Gastrocnemius medialis (tissue), 4 donors: ENCODE measurements at regions not wholly inside any gene's neighbourhood (a gene's known extent, or its start where the extent isn't known, plus 50 kb on each side); places are given as distances from the start of the nearest gene placed in this dataset.
"Not testable (repeated sequence)": the region's sequence is repeated elsewhere in the genome, so short reads cannot be mapped to it uniquely, and the experiment has no call there.

Experiments used
- ATAC-seq, 2 donors: fragments of 150-250 bp; one replicate each; pipeline ENCODE4 v1.9.1; 2016
- DNase-seq, 2 donors: peaks; one replicate each; pipeline ENCODE4 v3.0.0-alpha.2; 2019
- H3K27ac ChIP-seq, 4 donors: fragments of 200-600 bp; sonication (generic); 1 replicate in 1 of 4; 2 replicates in 3 of 4; pipeline ENCODE4 v1.5.1; 2016 to 2018; ENCODE audit warnings: mild to moderate bottlenecking in 2 of 4, moderate library complexity in 1 of 4
- H3K27me3 ChIP-seq, 3 donors: fragments of 200-600 bp; sonication (generic) in 2 of 3; 1 replicate in 1 of 3; 2 replicates in 2 of 3; pipeline versions ENCODE4 v1.5.1 to v1.6.0; 2016 to 2019; ENCODE audit warnings: mild to moderate bottlenecking in 1 of 3, moderate library complexity in 1 of 3
- H3K36me3 ChIP-seq, 2 donors: fragments of 200-600 bp; sonication (generic) in 1 of 2; one replicate each; pipeline ENCODE4 v1.5.1; 2017 to 2018
- H3K4me1 ChIP-seq, 2 donors: fragments of 200-600 bp; sonication (generic) in 1 of 2; one replicate each; pipeline ENCODE4 v1.5.1; 2016 to 2017; ENCODE audit warnings: mild to moderate bottlenecking in 2 of 2
- H3K4me3 ChIP-seq, 4 donors: fragments of 200-600 bp; sonication (generic) in 3 of 4; 1 replicate in 1 of 4; 2 replicates in 3 of 4; pipeline ENCODE4 v1.5.1; 2016 to 2019; ENCODE audit warnings: mild to moderate bottlenecking in 2 of 4
- H3K9me3 ChIP-seq, 3 donors: fragments of 200-600 bp; sonication (generic) in 2 of 3; 1 replicate in 1 of 3; 2 replicates in 2 of 3; pipeline ENCODE4 v1.5.1; 2016 to 2019
- POLR2A ChIP-seq, 2 donors: fragments of 450-650 bp; IDR thresholded peaks; one replicate each; pipeline ENCODE4 v1.6.1; 2017; ENCODE audit warnings: antibody characterized with exemption in 2 of 2, mild to moderate bottlenecking in 2 of 2, moderate library complexity in 2 of 2
- in situ Hi-C, 4 donors: fragments of 200-750 bp; cut with MboI; loops; one replicate each; pipeline versions ENCODE4 v1.15.0 to v1.8.0; 2017; ENCODE audit warnings: low sequenced_read_pairs in 4 of 4
- intact Hi-C: fragments of 100-400 bp; cut with DNase I; formaldehyde crosslinking; loops from one replicate; pipeline ENCODE4 v1.15.1; 2023; ENCODE audit warnings: low total_unique reads
- TF ChIP-seq, protein P1 (sequence below), 5 experiments: fragments of 450-650 bp in 3 of 5; fragments of 200-600 bp in 2 of 5; sonication (generic) in 2 of 5; IDR thresholded peaks in 4 of 5; conservative IDR thresholded peaks in 1 of 5; 1 replicate in 4 of 5; 2 replicates in 1 of 5; pipeline ENCODE4 v1.5.1; 2016 to 2019; ENCODE audit warnings: antibody characterized with exemption in 5 of 5, mild to moderate bottlenecking in 3 of 5, moderate library complexity in 3 of 5

DNA sequence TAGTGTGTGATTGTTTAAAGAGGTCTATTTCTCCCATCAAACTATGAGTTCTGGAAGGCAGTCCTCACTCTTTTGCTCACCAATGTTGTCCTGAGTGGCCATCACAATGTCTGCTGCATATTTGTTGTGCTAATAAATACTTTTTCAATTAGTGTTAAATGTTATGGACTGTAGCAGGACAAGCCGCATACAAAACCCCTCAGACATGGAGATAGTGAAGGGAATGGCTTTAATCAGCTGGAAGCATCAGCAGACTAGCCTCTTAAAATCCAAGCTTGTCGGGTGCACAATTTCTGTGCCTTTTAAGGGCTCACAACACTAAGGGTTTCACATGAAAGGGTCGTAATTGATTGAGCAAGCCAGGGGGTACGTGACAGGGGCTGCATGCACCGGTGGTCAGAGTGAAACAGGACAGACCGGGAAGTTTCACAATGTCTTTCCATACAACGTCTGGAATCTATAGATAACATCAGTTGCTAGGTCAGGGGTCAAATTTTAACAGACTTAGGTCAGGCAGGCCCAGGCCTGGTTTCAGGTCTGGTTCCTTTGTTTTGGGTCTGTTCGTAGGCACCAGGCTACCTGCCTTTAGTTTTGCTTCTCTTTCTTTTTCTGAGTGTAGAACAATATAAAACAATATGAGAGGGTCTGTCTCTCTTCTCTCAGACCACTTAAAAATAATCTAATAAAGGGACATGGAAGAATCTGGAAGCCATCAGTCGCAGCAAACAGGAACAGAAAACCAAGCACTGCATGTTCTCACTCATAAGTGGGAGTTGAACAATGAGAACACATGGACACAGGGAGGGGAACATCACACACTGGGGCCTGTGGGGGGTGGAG lies 327.6 kb upstream of the HTR1E start:
- Histone ChIP-seq H3K36me3 (no peaks in the 10 kb centered on the region), H3K9me3 (no peaks in the 10 kb centered on the region), H3K27me3 (no peaks in the 10 kb centered on the region), H3K4me3 (no peak overlapping the region), H3K27ac (no peak overlapping the region), H3K4me1 (no peaks in the 10 kb centered on the region)
- no peak for TF ChIP-seq POLR2A (IDR thresholded peaks at IDR 0.05)
- TF ChIP-seq, protein P1, sequence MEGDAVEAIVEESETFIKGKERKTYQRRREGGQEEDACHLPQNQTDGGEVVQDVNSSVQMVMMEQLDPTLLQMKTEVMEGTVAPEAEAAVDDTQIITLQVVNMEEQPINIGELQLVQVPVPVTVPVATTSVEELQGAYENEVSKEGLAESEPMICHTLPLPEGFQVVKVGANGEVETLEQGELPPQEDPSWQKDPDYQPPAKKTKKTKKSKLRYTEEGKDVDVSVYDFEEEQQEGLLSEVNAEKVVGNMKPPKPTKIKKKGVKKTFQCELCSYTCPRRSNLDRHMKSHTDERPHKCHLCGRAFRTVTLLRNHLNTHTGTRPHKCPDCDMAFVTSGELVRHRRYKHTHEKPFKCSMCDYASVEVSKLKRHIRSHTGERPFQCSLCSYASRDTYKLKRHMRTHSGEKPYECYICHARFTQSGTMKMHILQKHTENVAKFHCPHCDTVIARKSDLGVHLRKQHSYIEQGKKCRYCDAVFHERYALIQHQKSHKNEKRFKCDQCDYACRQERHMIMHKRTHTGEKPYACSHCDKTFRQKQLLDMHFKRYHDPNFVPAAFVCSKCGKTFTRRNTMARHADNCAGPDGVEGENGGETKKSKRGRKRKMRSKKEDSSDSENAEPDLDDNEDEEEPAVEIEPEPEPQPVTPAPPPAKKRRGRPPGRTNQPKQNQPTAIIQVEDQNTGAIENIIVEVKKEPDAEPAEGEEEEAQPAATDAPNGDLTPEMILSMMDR (IDR thresholded peaks at IDR 0.05 in 4 of 5, conservative IDR thresholded peaks at IDR 0.05 in 1 of 5) = no peak
- intact Hi-C loops (no loop called here), in situ Hi-C loops (no loop called here)
- ATAC-seq (no peak), DNase-seq (no peak)

DNA sequence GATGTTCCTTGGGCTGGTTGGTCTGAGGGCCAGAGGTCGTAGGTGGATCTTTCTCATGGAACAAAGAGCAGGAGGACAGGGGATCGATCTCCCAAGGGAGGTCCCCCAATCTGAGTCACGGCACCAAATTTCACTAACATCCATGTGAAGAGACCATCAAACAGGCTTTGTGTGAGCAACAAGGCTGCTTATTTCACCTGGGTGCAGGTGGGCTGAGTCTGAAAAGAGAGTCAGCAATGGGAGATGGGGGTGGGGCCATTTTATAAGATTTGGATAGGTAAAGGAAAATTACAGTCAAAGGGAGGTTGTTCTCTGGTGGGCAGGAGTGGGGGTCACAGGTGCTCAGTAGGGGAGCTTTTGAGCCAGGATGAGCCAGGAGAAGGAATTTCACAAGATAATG lies 334.0 kb upstream of the HTR1E start:
- H3K4me1 ChIP-seq, DNase-seq, H3K27me3 ChIP-seq, ATAC-seq, H3K9me3 ChIP-seq, intact Hi-C loops, H3K4me3 ChIP-seq, H3K27ac ChIP-seq, in situ Hi-C loops, H3K36me3 ChIP-seq: not testable (repeated sequence)

DNA sequence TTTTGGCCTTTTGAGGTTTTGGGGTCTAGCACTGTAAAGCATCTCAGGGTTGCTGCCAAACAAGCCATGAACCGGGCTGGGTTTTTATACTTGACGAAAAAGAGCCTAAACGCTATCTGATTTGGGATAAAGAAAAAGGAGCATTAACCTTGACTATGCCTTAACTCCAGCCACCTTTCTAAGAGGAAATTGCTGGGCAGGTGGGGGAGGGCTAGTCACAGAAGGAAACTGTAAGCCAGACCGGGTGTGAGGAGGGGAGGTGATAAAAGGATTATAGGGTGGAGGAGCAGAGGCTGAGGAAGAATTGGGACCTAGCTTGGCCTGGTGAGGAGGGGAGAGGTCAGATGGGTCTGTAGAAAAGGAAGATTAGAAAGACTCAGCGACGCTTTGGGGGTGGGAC lies 335.2 kb upstream of the HTR1E start:
- H3K9me3 ChIP-seq, H3K4me1 ChIP-seq, H3K27me3 ChIP-seq, in situ Hi-C loops, intact Hi-C loops, DNase-seq, H3K36me3 ChIP-seq, H3K4me3 ChIP-seq, ATAC-seq, H3K27ac ChIP-seq: not testable (repeated sequence)

GRCh38 chr6:86598969-86599368 lies 338.4 kb upstream of the HTR1E start:
- H3K36me3 ChIP-seq, H3K27me3 ChIP-seq, H3K4me1 ChIP-seq, DNase-seq, H3K27ac ChIP-seq, H3K4me3 ChIP-seq, in situ Hi-C loops, H3K9me3 ChIP-seq, ATAC-seq, intact Hi-C loops: not testable (repeated sequence)

- no peaks in the 10 kb centered on the region for H3K36me3 ChIP-seq
- intact Hi-C loops (no loop called here), in situ Hi-C loops (no loop called here)
- no peaks in the 10 kb centered on the region for H3K4me1 ChIP-seq
- no peak overlapping the region for H3K27ac ChIP-seq
- ATAC-seq (no peak), DNase-seq (no peak)
- no peaks in the 10 kb centered on the region for H3K27me3 ChIP-seq
- H3K9me3 ChIP-seq = no peaks in the 10 kb centered on the region
- no peak for TF ChIP-seq POLR2A (IDR thresholded peaks at IDR 0.05)
- TF ChIP-seq, protein P1 (IDR thresholded peaks at IDR 0.05 in 4 of 5, conservative IDR thresholded peaks at IDR 0.05 in 1 of 5) = no peak
- H3K4me3 ChIP-seq = no peak overlapping the region
These were observed 341.7 kb upstream of the HTR1E start for GRCh38 chr6:86595641-86596040.

GRCh38 chr6:86586195-86586594 lies 351.1 kb upstream of the HTR1E start:
- intact Hi-C loops (no loop called here), in situ Hi-C loops (no loop called here)
- no peak for ATAC-seq
- DNase-seq = no peak
- Histone ChIP-seq H3K27me3 (no peaks in the 10 kb centered on the region), H3K27ac (no peak overlapping the region), H3K9me3 (no peaks in the 10 kb centered on the region), H3K4me1 (no peaks in the 10 kb centered on the region), H3K36me3 (no peaks in the 10 kb centered on the region), H3K4me3 (no peak overlapping the region)
- TF ChIP-seq POLR2A (IDR thresholded peaks at IDR 0.05) = no peak
- TF ChIP-seq, protein P1 (IDR thresholded peaks at IDR 0.05 in 4 of 5, conservative IDR thresholded peaks at IDR 0.05 in 1 of 5) = no peak
